HEK293 (cell line): ENCODE measurements at regions not wholly inside any gene's neighbourhood (a gene's known extent, or its start where the extent isn't known, plus 50 kb on each side); places are given as distances from the start of the nearest gene placed in this dataset.

Source experiments
- CTCF ChIP-seq: fragments of 450-650 bp; formaldehyde crosslinking; IDR thresholded peaks from 2 replicates; pipeline ENCODE4 v1.5.1; 2016; ENCODE audit warnings: missing biosample characterization, missing genetic modification characterization
- REST ChIP-seq: fragments of 450-650 bp; formaldehyde crosslinking; IDR thresholded peaks from 2 replicates; pipeline ENCODE4 v1.5.1; 2016; ENCODE audit warnings: missing biosample characterization, missing genetic modification characterization
- TCF7L2 ChIP-seq: IDR thresholded peaks from 2 replicates; pipeline ENCODE4 v1.6.1; 2011; ENCODE audit warnings: low read depth, mild to moderate bottlenecking, inconsistent platforms, low read length, moderate library complexity, borderline replicate concordance
- ZBTB21 ChIP-seq: fragments of 450-650 bp; formaldehyde crosslinking; IDR thresholded peaks from 2 replicates; pipeline ENCODE4 v1.5.1; 2017; ENCODE audit warnings: missing biosample characterization, missing genetic modification characterization
- ZFHX2 ChIP-seq: fragments of 450-650 bp; formaldehyde crosslinking; conservative IDR thresholded peaks from 2 replicates; pipeline ENCODE4 v1.5.1; 2016; ENCODE audit warnings: missing biosample characterization, missing genetic modification characterization
- ZNF121 ChIP-seq: fragments of 450-650 bp; formaldehyde crosslinking; IDR thresholded peaks from 2 replicates; pipeline ENCODE4 v1.5.1; 2016; ENCODE audit warnings: missing biosample characterization, missing genetic modification characterization
- ZNF530 ChIP-seq: fragments of 450-650 bp; formaldehyde crosslinking; IDR thresholded peaks from 2 replicates; pipeline ENCODE4 v1.5.1; 2016; ENCODE audit warnings: low read depth, missing biosample characterization, missing genetic modification characterization
- ZNF623 ChIP-seq: fragments of 450-650 bp; formaldehyde crosslinking; IDR thresholded peaks from 2 replicates; pipeline ENCODE4 v1.5.1; 2016; ENCODE audit warnings: missing biosample characterization, missing genetic modification characterization
- ZNF670 ChIP-seq: fragments of 450-650 bp; formaldehyde crosslinking; IDR thresholded peaks from 2 replicates; pipeline ENCODE4 v1.5.1; 2016; ENCODE audit warnings: missing biosample characterization, missing genetic modification characterization, low read depth
- ZNF777 ChIP-seq: fragments of 450-650 bp; formaldehyde crosslinking; IDR thresholded peaks from 2 replicates; pipeline ENCODE4 v1.5.1; 2017; ENCODE audit warnings: missing biosample characterization, missing genetic modification characterization, borderline replicate concordance
- ZNF792 ChIP-seq: fragments of 450-650 bp; formaldehyde crosslinking; IDR thresholded peaks from 2 replicates; pipeline ENCODE4 v1.5.1; 2016; ENCODE audit warnings: missing biosample characterization, missing genetic modification characterization
- ZSCAN18 ChIP-seq: fragments of 450-650 bp; formaldehyde crosslinking; IDR thresholded peaks from 2 replicates; pipeline ENCODE4 v1.5.1; 2016; ENCODE audit warnings: missing biosample characterization, missing genetic modification characterization
- TF ChIP-seq, protein P1 (sequence below): fragments of 450-650 bp; formaldehyde crosslinking; IDR thresholded peaks from 2 replicates; pipeline ENCODE4 v1.5.1; 2016; ENCODE audit warnings: missing biosample characterization, missing genetic modification characterization, low read depth

- TF ChIP-seq CTCF (tag by site-specific recombination) (no peak), ZNF623 (no peak), ZNF792 (tag by site-specific recombination) (no peak), ZSCAN18 (no peak), ZFHX2 (tag by site-specific recombination) (no peak), ZNF670 (tag by site-specific recombination) (no peak), ZNF121 (tag by site-specific recombination) (no peak), ZBTB21 (tag by site-specific recombination) (no peak), REST (tag by site-specific recombination) (no peak), ZNF530 (no peak), ZNF777 (tag by site-specific recombination) (no peak), TCF7L2 (no peak)
- TF ChIP-seq, protein P1, sequence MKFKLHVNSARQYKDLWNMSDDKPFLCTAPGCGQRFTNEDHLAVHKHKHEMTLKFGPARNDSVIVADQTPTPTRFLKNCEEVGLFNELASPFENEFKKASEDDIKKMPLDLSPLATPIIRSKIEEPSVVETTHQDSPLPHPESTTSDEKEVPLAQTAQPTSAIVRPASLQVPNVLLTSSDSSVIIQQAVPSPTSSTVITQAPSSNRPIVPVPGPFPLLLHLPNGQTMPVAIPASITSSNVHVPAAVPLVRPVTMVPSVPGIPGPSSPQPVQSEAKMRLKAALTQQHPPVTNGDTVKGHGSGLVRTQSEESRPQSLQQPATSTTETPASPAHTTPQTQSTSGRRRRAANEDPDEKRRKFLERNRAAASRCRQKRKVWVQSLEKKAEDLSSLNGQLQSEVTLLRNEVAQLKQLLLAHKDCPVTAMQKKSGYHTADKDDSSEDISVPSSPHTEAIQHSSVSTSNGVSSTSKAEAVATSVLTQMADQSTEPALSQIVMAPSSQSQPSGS, result no peak
Measured at GRCh38 chr4:113824396-113824795, 62.9 kb upstream of the CAMK2D start.
